SK-N-SH (cell line): ENCODE measurements at regions not wholly inside any gene's neighbourhood (a gene's known extent, or its start where the extent isn't known, plus 50 kb on each side); places are given as distances from the start of the nearest gene placed in this dataset.

Experiments used
- CTCF ChIA-PET: fragments of 300-600, 350-600 bp; formaldehyde crosslinking; extraction: SDS; loops from one replicate; lab custom pipeline; 2021; lab: Yijun Ruan, JAX
- POLR2A ChIA-PET: fragments of 350-600 bp; sonication (Branson Sonifier 250); formaldehyde crosslinking; extraction: SDS; loops from one replicate; lab custom pipeline; 2020; ENCODE audit warnings: antibody characterized with exemption, inconsistent platforms; lab: Yijun Ruan, JAX
- DNase-seq: peaks from one replicate; pipeline ENCODE4 v3.0.0; 2012
- H2AFZ ChIP-seq: fragments of 200-600 bp; sonication (generic); 2 replicates; pipeline ENCODE4 v1.8.1; 2016; ENCODE audit warnings: antibody characterized with exemption, mild to moderate bottlenecking, low read depth
- H3F3A ChIP-seq: fragments of 200-600 bp; sonication (generic); replicated peaks from 2 replicates; pipeline ENCODE3; 2016; ENCODE audit warnings: antibody characterized with exemption, mild to moderate bottlenecking; ENCODE audit not compliant: insufficient read depth
- H3K27ac ChIP-seq, 2 experiments: fragments of 200-500 bp in 1 of 2; fragments of 200-600 bp in 1 of 2; sonication (Bioruptor generic) in 1 of 2; sonication (generic), shearing (Covaris generic) in 1 of 2; 2 replicates each; pipeline versions ENCODE4 v1.5.1 to v1.6.1; 2014 to 2016; ENCODE audit warnings: low read depth in 2 of 2, inconsistent platforms in 1 of 2, low read length in 1 of 2, mild to moderate bottlenecking in 1 of 2, mixed read lengths in 1 of 2
- H3K27me3 ChIP-seq: fragments of 200-600 bp; sonication (generic), shearing (Covaris generic); 2 replicates; pipeline ENCODE4 v1.6.1; 2016; ENCODE audit warnings: mixed run types; ENCODE audit not compliant: insufficient read depth
- H3K36me3 ChIP-seq, 2 experiments: fragments of 200-500 bp in 1 of 2; fragments of 200-600 bp in 1 of 2; sonication (Bioruptor generic) in 1 of 2; sonication (generic) in 1 of 2; replicated peaks in 1 of 2; 2 replicates each; pipeline versions ENCODE3 to v1.5.1; 2014 to 2016; ENCODE audit warnings: low read length in 1 of 2, mild to moderate bottlenecking in 1 of 2; ENCODE audit not compliant: insufficient read depth in 2 of 2, control insufficient read depth in 1 of 2
- H3K4me1 ChIP-seq, 2 experiments: fragments of 200-500 bp in 1 of 2; fragments of 200-600 bp in 1 of 2; sonication (Bioruptor generic) in 1 of 2; sonication (generic), shearing (Covaris generic) in 1 of 2; 2 replicates each; pipeline versions ENCODE4 v1.5.1 to v1.6.1; 2014 to 2016; ENCODE audit warnings: low read depth in 1 of 2, low read length in 1 of 2, mixed run types in 1 of 2; ENCODE audit not compliant: insufficient read depth in 2 of 2, control insufficient read depth in 1 of 2
- H3K4me2 ChIP-seq: fragments of 200-600 bp; sonication (generic), shearing (Covaris generic); 2 replicates; pipeline ENCODE4 v1.6.1; 2017; ENCODE audit warnings: mixed run types
- H3K4me3 ChIP-seq, 2 experiments: fragments of 200-500 bp in 1 of 2; fragments of 200-600 bp in 1 of 2; sonication (Bioruptor generic) in 1 of 2; sonication (generic), shearing (Covaris generic) in 1 of 2; 2 replicates each; pipeline versions ENCODE4 v1.5.1 to v1.8.1; 2014 to 2016; ENCODE audit warnings: low read depth in 2 of 2, inconsistent platforms in 1 of 2, low read length in 1 of 2, mild to moderate bottlenecking in 1 of 2, mixed read lengths in 1 of 2, moderate library complexity in 1 of 2
- H3K79me2 ChIP-seq: fragments of 200-600 bp; sonication (generic); 2 replicates; pipeline ENCODE4 v1.8.1; 2017; ENCODE audit warnings: mild to moderate bottlenecking; ENCODE audit not compliant: insufficient read depth
- H3K9ac ChIP-seq: fragments of 200-600 bp; sonication (generic); 2 replicates; pipeline ENCODE4 v1.6.1; 2017; ENCODE audit warnings: mixed run types
- H3K9me2 ChIP-seq: fragments of 200-600 bp; sonication (generic); 2 replicates; pipeline ENCODE4 v1.6.1; 2017; ENCODE audit warnings: mixed run types
- H3K9me3 ChIP-seq: fragments of 200-600 bp; sonication (generic); 2 replicates; pipeline ENCODE4 v1.6.1; 2017; ENCODE audit warnings: mixed run types, mild to moderate bottlenecking, moderate library complexity
- H4K20me1 ChIP-seq: fragments of 200-600 bp; sonication (generic); 2 replicates; pipeline ENCODE4 v1.6.1; 2017; ENCODE audit warnings: mild to moderate bottlenecking, mixed run types; ENCODE audit not compliant: insufficient read depth
- CHD2 ChIP-seq: fragments of 150-350 bp; IDR thresholded peaks from 2 replicates; pipeline ENCODE4 v1.6.1; 2018; ENCODE audit warnings: low read length; ENCODE audit not compliant: partially characterized antibody
- ELF1 ChIP-seq: IDR thresholded peaks from 2 replicates; pipeline ENCODE4 v1.4.0; 2012
- EP300 ChIP-seq, 2 experiments: IDR thresholded peaks; 2 replicates each; pipeline versions ENCODE4 v1.4.0 to v1.6.1; 2012; ENCODE audit warnings: borderline replicate concordance in 1 of 2, low read depth in 1 of 2, low read length in 1 of 2
- EZH2phosphoT487 ChIP-seq: fragments of 200-600 bp; sonication (generic); IDR thresholded peaks from 2 replicates; pipeline ENCODE4 v1.6.1; 2017; ENCODE audit warnings: low read depth, mixed run types, mild to moderate bottlenecking, antibody characterized with exemption, moderate library complexity, borderline replicate concordance
- FOXJ3 ChIP-seq: sonication (generic); formaldehyde crosslinking; IDR thresholded peaks from 2 replicates; pipeline ENCODE4 v1.5.1; 2020; ENCODE audit warnings: mild to moderate bottlenecking, missing genetic modification reagents
- GATA2 ChIP-seq: sonication (generic); formaldehyde crosslinking; IDR thresholded peaks from 2 replicates; pipeline ENCODE4 v1.5.0; 2020; ENCODE audit warnings: mild to moderate bottlenecking, missing genetic modification reagents
- MXI1 ChIP-seq: IDR thresholded peaks from 2 replicates; pipeline ENCODE4 v1.6.1; 2012; ENCODE audit warnings: mild to moderate bottlenecking, low read depth, low read length, improper control_type of control experiment
- NRF1 ChIP-seq: IDR thresholded peaks from 2 replicates; pipeline ENCODE4 v1.6.1; 2012; ENCODE audit warnings: low read depth, mild to moderate bottlenecking, low read length
- POLR2AphosphoS5 ChIP-seq: IDR thresholded peaks from 2 replicates; pipeline ENCODE4 v1.6.1; 2012; ENCODE audit warnings: low read depth, low read length
- RFX5 ChIP-seq: IDR thresholded peaks from 2 replicates; pipeline ENCODE4 v1.6.1; 2012; ENCODE audit warnings: mild to moderate bottlenecking, improper control_type of control experiment, low read length
- SIN3A ChIP-seq: IDR thresholded peaks from 2 replicates; pipeline ENCODE4 v1.6.1; 2012; ENCODE audit warnings: low read depth, mild to moderate bottlenecking, low read length, moderate library complexity, borderline replicate concordance
- SMC3 ChIP-seq: IDR thresholded peaks from 2 replicates; pipeline ENCODE4 v1.6.1; 2012; ENCODE audit warnings: low read depth, low read length, improper control_type of control experiment
- TEAD4 ChIP-seq: IDR thresholded peaks from 2 replicates; pipeline ENCODE4 v1.4.0; 2012; ENCODE audit warnings: mild to moderate bottlenecking, borderline replicate concordance; ENCODE audit not compliant: insufficient read depth
- WGBS: methylation state at CpG from one replicate; pipeline ENCODE4 v1.1.6; 2017; ENCODE audit warnings: low lambda C conversion rate; 5-methylcytosine and 5-hydroxymethylcytosine counted together
- TF ChIP-seq, protein P1 (sequence below): fragments of 200-600 bp; sonication (generic); IDR thresholded peaks from 2 replicates; pipeline ENCODE4 v1.6.1; 2017; ENCODE audit warnings: antibody characterized with exemption, mild to moderate bottlenecking, moderate library complexity
- TF ChIP-seq, protein P2 (sequence below): IDR thresholded peaks from 2 replicates; pipeline ENCODE4; 2012

DNA sequence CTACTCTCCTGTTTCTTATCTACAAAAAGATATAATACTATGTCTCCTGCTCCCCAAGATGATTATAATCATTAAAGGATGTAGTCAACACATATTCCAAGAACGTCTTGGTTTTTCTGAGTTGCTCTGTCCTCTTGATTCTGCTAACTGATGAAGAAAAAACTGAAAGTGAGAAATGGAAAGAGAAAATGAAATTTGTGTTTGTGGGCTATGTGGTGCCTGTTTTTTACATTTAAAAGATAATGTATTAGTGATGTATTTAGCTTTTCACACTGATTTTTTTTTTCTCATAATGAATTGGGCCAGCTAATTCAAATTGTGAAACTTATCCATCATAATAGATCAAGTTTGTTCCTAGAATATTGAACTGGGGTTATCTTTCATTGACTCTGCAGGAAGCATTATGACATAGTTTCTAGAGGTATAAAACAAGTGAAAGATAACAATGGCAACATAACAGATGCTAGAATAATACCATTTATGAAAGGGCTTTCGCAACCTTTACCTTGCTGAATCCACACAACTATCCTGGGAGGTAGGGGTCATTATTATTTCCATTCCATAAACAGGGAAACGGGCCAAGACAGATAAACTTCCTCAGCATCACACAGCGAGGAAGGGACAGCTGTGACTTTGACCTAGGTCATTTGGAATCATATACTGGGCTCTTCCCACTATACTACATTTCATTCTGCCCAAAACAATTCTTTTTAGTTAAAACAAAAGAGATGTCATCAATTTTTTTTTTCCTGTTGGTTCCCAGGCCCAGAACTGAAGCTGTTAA is 336.7 kb downstream of the GJA1 start (continued):
- TF ChIP-seq, protein P1, sequence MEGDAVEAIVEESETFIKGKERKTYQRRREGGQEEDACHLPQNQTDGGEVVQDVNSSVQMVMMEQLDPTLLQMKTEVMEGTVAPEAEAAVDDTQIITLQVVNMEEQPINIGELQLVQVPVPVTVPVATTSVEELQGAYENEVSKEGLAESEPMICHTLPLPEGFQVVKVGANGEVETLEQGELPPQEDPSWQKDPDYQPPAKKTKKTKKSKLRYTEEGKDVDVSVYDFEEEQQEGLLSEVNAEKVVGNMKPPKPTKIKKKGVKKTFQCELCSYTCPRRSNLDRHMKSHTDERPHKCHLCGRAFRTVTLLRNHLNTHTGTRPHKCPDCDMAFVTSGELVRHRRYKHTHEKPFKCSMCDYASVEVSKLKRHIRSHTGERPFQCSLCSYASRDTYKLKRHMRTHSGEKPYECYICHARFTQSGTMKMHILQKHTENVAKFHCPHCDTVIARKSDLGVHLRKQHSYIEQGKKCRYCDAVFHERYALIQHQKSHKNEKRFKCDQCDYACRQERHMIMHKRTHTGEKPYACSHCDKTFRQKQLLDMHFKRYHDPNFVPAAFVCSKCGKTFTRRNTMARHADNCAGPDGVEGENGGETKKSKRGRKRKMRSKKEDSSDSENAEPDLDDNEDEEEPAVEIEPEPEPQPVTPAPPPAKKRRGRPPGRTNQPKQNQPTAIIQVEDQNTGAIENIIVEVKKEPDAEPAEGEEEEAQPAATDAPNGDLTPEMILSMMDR = no peak
- TF ChIP-seq ELF1 (no peak), EP300 (IDR thresholded peaks at IDR 0.05; ENCODE audit: borderline replicate concordance in 1 of 2, low read depth in 1 of 2, low read length in 1 of 2) (no peak), TEAD4 (no peak), SIN3A (no peak), CHD2 (no peak), SMC3 (no peak)

DNA sequence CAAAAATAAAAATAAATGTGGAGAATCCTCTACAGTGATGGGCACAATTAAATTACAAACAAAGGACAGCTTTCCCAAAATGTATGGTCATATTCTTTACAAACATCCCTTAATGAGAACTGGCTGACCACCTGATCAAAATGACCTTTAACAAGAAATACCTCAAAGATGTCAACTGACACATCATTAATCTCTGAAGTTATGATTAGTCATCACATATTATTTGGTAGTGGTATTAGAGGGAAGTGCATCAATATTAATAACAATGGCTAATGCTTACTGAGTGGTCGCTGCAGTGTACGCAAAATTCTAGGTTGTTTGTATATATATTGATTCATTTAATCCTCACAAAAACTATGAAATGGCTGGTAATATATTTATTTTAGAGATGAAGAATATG is 340.6 kb downstream of the GJA1 start:
- Histone ChIP-seq H3K4me2 (no peak overlapping the region), H3K4me1 (peaks cover 0 to 9% of the 10 kb centered on the region in 2 experiments; a peak in 1 of 4 replicates)
- no peak for DNase-seq
- TF ChIP-seq MXI1 (no peak), RFX5 (no peak), EP300 (IDR thresholded peaks at IDR 0.05; ENCODE audit: borderline replicate concordance in 1 of 2, low read depth in 1 of 2, low read length in 1 of 2) (no peak), POLR2AphosphoS5 (no peak), GATA2 (CRISPR knock-in tag) (no peak), NRF1 (no peak), EZH2phosphoT487 (no peak), FOXJ3 (CRISPR knock-in tag) (no peak)
- TF ChIP-seq, protein P2, sequence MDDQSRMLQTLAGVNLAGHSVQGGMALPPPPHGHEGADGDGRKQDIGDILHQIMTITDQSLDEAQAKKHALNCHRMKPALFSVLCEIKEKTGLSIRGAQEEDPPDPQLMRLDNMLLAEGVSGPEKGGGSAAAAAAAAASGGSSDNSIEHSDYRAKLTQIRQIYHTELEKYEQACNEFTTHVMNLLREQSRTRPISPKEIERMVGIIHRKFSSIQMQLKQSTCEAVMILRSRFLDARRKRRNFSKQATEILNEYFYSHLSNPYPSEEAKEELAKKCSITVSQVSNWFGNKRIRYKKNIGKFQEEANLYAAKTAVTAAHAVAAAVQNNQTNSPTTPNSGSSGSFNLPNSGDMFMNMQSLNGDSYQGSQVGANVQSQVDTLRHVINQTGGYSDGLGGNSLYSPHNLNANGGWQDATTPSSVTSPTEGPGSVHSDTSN = no peak
- TF ChIP-seq, all 33 proteins: peak for 0
- H3K36me3 ChIP-seq = no peaks in the 10 kb centered on the region
- H3K9me3 ChIP-seq = no peaks in the 10 kb centered on the region
- H3K9ac ChIP-seq = no peak overlapping the region
- no peak overlapping the region for H3K27ac ChIP-seq
- WGBS = 95% methylated on average over 2 of the region's 2 CpGs
- H3K27me3 ChIP-seq = no peaks in the 10 kb centered on the region
- H3K9me2 ChIP-seq = no peaks in the 10 kb centered on the region
- ChIA-PET CTCF (interaction anchor here (1.4 kb wide), 1 partner anchor 409 kb away, joined by 3 read pairs; no protein-coding TSS in a partner anchor), POLR2A (no interaction called here)
- no peak overlapping the region for H2AFZ ChIP-seq
- H3K4me3 ChIP-seq = no peak overlapping the region
- H3F3A ChIP-seq = no peaks in the 10 kb centered on the region
- H4K20me1 ChIP-seq = no peaks in the 10 kb centered on the region
- no peaks in the 10 kb centered on the region for H3K79me2 ChIP-seq
